Spleen (tissue), 7 donors: ENCODE measurements at regions not wholly inside any gene's neighbourhood (a gene's known extent, or its start where the extent isn't known, plus 50 kb on each side); places are given as distances from the start of the nearest gene placed in this dataset.

Experiments
- CTCF ChIP-seq, 11 experiments: fragments of 200-600 bp in 7 of 11; fragments of 450-650 bp in 4 of 11; sonication (generic) in 4 of 11; IDR thresholded peaks in 8 of 11; conservative IDR thresholded peaks in 3 of 11; 1 replicate in 7 of 11; 2 replicates in 4 of 11; pipeline versions ENCODE4 v1.4.0 to v1.8.0; 2016 to 2021; ENCODE audit warnings: antibody characterized with exemption in 11 of 11, inconsistent platforms in 4 of 11, mild to moderate bottlenecking in 1 of 11
- POLR2A ChIP-seq, 3 donors: fragments of 450-650 bp; IDR thresholded peaks; one replicate each; pipeline ENCODE4 v1.5.1; 2017; ENCODE audit warnings: antibody characterized with exemption in 3 of 3, mild to moderate bottlenecking in 1 of 3
- POLR2AphosphoS5 ChIP-seq, 3 donors: sonication (generic); formaldehyde crosslinking; IDR thresholded peaks; one replicate each; pipeline ENCODE4 v1.5.1; 2017; ENCODE audit warnings: antibody characterized with exemption in 3 of 3
- donor health status: DM: no; HTN: no; CAD: no; lungs with moderate emphysema.
- donor health status: DM: no; HTN: no; CAD: no.
- donor health status: DM: no; HTN: no; CAD: no.

- TF ChIP-seq CTCF (IDR thresholded peaks at IDR 0.05 in 8 of 11, conservative IDR thresholded peaks at IDR 0.05 in 3 of 11) (no peak), POLR2A (IDR thresholded peaks at IDR 0.05) (no peak), POLR2AphosphoS5 (IDR thresholded peaks at IDR 0.05) (no peak)
These were observed 119.9 kb upstream of the CADPS start for GRCh38 chr3:62995119-62995518.
